CD14-positive monocyte (primary cell): ENCODE measurements at regions not wholly inside any gene's neighbourhood (a gene's known extent, or its start where the extent isn't known, plus 50 kb on each side); places are given as distances from the start of the nearest gene placed in this dataset.

ENCODE experiments used
- DNase-seq, 3 donors: peaks; one replicate each; pipeline ENCODE4 v3.0.0-alpha.2; 2011 to 2022
- H2AFZ ChIP-seq: 2 replicates; pipeline ENCODE4 v1.6.0; 2012; ENCODE audit warnings: mild to moderate bottlenecking, low read depth, low read length, inconsistent platforms; ENCODE audit not compliant: insufficient read depth, poor library complexity, severe bottlenecking
- H3K27ac ChIP-seq, 2 donors: 1 replicate in 1 of 2; 2 replicates in 1 of 2; pipeline ENCODE4 v1.5.1; 2012 to 2013; ENCODE audit warnings: low read length in 2 of 2, control low read depth in 1 of 2, inconsistent platforms in 1 of 2, low read depth in 1 of 2, mild to moderate bottlenecking in 1 of 2
- H3K27me3 ChIP-seq, 2 donors: one replicate each; pipeline versions ENCODE4 v1.6.0 to v1.6.1; 2011 to 2013; ENCODE audit warnings: low read length in 2 of 2; ENCODE audit not compliant: control insufficient read depth in 2 of 2, insufficient read depth in 2 of 2
- H3K36me3 ChIP-seq, 2 donors: replicated peaks in 1 of 2; 1 replicate in 1 of 2; 2 replicates in 1 of 2; pipeline versions ENCODE4 v1.5.1 to v1.6.1; 2012 to 2013; ENCODE audit warnings: low read length in 2 of 2, control low read depth in 1 of 2, inconsistent platforms in 1 of 2, mild to moderate bottlenecking in 1 of 2; ENCODE audit not compliant: insufficient read depth in 2 of 2, control insufficient read depth in 1 of 2
- H3K4me1 ChIP-seq, 2 donors: 1 replicate in 1 of 2; 2 replicates in 1 of 2; pipeline versions ENCODE4 v1.5.1 to v1.6.1; 2012 to 2013; ENCODE audit warnings: low read length in 2 of 2, control low read depth in 1 of 2, inconsistent platforms in 1 of 2, mild to moderate bottlenecking in 1 of 2, moderate library complexity in 1 of 2; ENCODE audit not compliant: insufficient read depth in 2 of 2, control insufficient read depth in 1 of 2
- H3K4me2 ChIP-seq: replicated peaks from 2 replicates; pipeline ENCODE3; 2012; ENCODE audit warnings: low read length, moderate library complexity, mild to moderate bottlenecking; ENCODE audit not compliant: poor library complexity, severe bottlenecking; ENCODE audit errors: extremely low read depth
- H3K4me3 ChIP-seq, 3 experiments: fragments of 200-600 bp in 1 of 3; sonication (generic) in 1 of 3; replicated peaks in 1 of 3; 1 replicate in 2 of 3; 2 replicates in 1 of 3; pipeline ENCODE4 v1.5.1; 2011 to 2013; ENCODE audit warnings: low read length in 3 of 3, mild to moderate bottlenecking in 3 of 3, control low read depth in 2 of 3, low read depth in 2 of 3, inconsistent platforms in 1 of 3, moderate library complexity in 1 of 3
- H3K79me2 ChIP-seq: 2 replicates; pipeline ENCODE4 v1.6.0; 2012; ENCODE audit warnings: mild to moderate bottlenecking, control low read depth, inconsistent platforms, low read length, moderate library complexity; ENCODE audit not compliant: insufficient read depth
- H3K9ac ChIP-seq: 2 replicates; pipeline ENCODE4 v1.6.0; 2017; ENCODE audit warnings: low read length, mild to moderate bottlenecking; ENCODE audit not compliant: insufficient read depth, poor library complexity, severe bottlenecking
- H3K9me3 ChIP-seq, 2 donors: replicated peaks in 1 of 2; 1 replicate in 1 of 2; 2 replicates in 1 of 2; pipeline versions ENCODE4 v1.5.1 to v1.6.1; 2012 to 2013; ENCODE audit warnings: low read length in 2 of 2, control low read depth in 1 of 2; ENCODE audit not compliant: control insufficient read depth in 1 of 2, insufficient read depth in 1 of 2
- H4K20me1 ChIP-seq: 2 replicates; pipeline ENCODE4 v1.6.0; 2012; ENCODE audit warnings: mild to moderate bottlenecking, low read length, control low read depth, moderate library complexity; ENCODE audit not compliant: insufficient read depth
- H3K27ac Mint-ChIP-seq, 7 donors: one replicate each; pipeline ENCODE4 v1.8.0; 2020; ENCODE audit warnings: mild to moderate bottlenecking in 7 of 7, mixed read lengths in 7 of 7, moderate library complexity in 6 of 7, inconsistent platforms in 2 of 7
- H3K27me3 Mint-ChIP-seq, 3 donors: one replicate each; pipeline ENCODE4 v1.8.0; 2021 to 2022; ENCODE audit warnings: low read depth in 3 of 3, mild to moderate bottlenecking in 3 of 3, mixed read lengths in 3 of 3, moderate library complexity in 3 of 3, inconsistent platforms in 1 of 3
- H3K36me3 Mint-ChIP-seq, 2 donors: one replicate each; pipeline ENCODE4 v1.8.0; 2020; ENCODE audit warnings: mixed read lengths in 2 of 2, inconsistent platforms in 1 of 2, mild to moderate bottlenecking in 1 of 2
- H3K4me1 Mint-ChIP-seq: one replicate; pipeline ENCODE4 v1.8.0; 2020; ENCODE audit warnings: mild to moderate bottlenecking, mixed read lengths
- H3K4me3 Mint-ChIP-seq, 2 donors: one replicate each; pipeline ENCODE4 v1.8.0; 2020; ENCODE audit warnings: mild to moderate bottlenecking in 2 of 2, mixed read lengths in 2 of 2, moderate library complexity in 1 of 2
- H3K9me3 Mint-ChIP-seq, 7 donors: one replicate each; pipeline ENCODE4 v1.8.0; 2020 to 2022; ENCODE audit warnings: mixed read lengths in 7 of 7, mild to moderate bottlenecking in 6 of 7, moderate library complexity in 6 of 7, inconsistent platforms in 2 of 7
- CTCF ChIP-seq: fragments of 200-600 bp; IDR thresholded peaks from one replicate; pipeline ENCODE4 v1.8.0; 2022; ENCODE audit warnings: antibody characterized with exemption, mild to moderate bottlenecking
- WGBS: methylation state at CpG from one replicate; pipeline ENCODE4 v1.1.5; 2013; ENCODE audit warnings: missing lambda C conversion rate; ENCODE audit not compliant: insufficient coverage; 5-methylcytosine and 5-hydroxymethylcytosine counted together
- intact Hi-C, 2 donors: fragments of 100-400 bp; cut with micrococcal nuclease; formaldehyde crosslinking; loops; one replicate each; pipeline versions ENCODE4 v1.15.0 to v1.15.1; 2023

DNA sequence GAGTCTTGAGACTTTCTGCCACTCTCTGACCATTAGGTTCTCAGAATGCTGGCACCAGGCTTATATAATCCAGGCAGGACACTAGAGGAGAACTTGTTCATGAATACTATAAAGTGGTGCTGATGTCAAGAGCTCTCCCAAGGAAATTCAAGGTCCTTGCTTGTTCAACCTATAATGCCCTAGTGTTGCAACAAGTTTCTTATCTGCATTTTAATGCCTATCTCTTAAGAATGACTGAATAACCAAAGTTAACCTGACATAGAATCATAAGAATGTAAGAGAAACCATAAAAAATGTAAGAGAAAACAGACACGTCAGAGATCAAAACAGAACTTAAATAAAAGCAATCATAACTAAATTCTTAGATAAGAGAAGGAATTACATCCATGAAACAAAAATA lies 640.8 kb upstream of the SGCD start:
- H3K27ac Mint-ChIP-seq = no peak overlapping the region
- H3K4me3 Mint-ChIP-seq = no peak overlapping the region
- H3K9me3 ChIP-seq = peaks cover 0 to 8% of the 10 kb centered on the region in 2 donors
- no peaks in the 10 kb centered on the region for H3K36me3 Mint-ChIP-seq
- H3K9me3 Mint-ChIP-seq = peaks cover 0 to 6% (median 5%) of the 10 kb centered on the region in 7 donors
- TF ChIP-seq CTCF = no peak
- WGBS = no CpG with 5 or more reads among the region's 1 CpG
- H3K4me3 ChIP-seq = no peak overlapping the region
- H3K4me2 ChIP-seq = no peak overlapping the region
- H3K9ac ChIP-seq = no peak overlapping the region
- no peaks in the 10 kb centered on the region for H4K20me1 ChIP-seq
- no peaks in the 10 kb centered on the region for H3K36me3 ChIP-seq
- no peak overlapping the region for H3K27ac ChIP-seq
- no peak for DNase-seq
- no peak overlapping the region for H2AFZ ChIP-seq
- intact Hi-C loops = no loop called here
- no peaks in the 10 kb centered on the region for H3K79me2 ChIP-seq
- no peaks in the 10 kb centered on the region for H3K27me3 Mint-ChIP-seq
- no peaks in the 10 kb centered on the region for H3K27me3 ChIP-seq
- H3K4me1 ChIP-seq = no peaks in the 10 kb centered on the region
- H3K4me1 Mint-ChIP-seq = no peaks in the 10 kb centered on the region

- no peak for TF ChIP-seq CTCF
- DNase-seq = no peak
- H4K20me1 ChIP-seq = no peaks in the 10 kb centered on the region
- no peaks in the 10 kb centered on the region for H3K4me1 ChIP-seq
- no CpG with 5 or more reads among the region's 1 CpG for whole genome bisulfite sequencing
- intact Hi-C loops = no loop called here
- H3K36me3 ChIP-seq = no peaks in the 10 kb centered on the region
- Mint-ChIP-seq H3K27me3 (no peaks in the 10 kb centered on the region), H3K4me3 (no peak overlapping the region), H3K4me1 (no peaks in the 10 kb centered on the region), H3K27ac (no peak overlapping the region), H3K9me3 (peaks cover 0 to 5% (median 2%) of the 10 kb centered on the region in 7 donors), H3K36me3 (no peaks in the 10 kb centered on the region)
- no peaks in the 10 kb centered on the region for H3K27me3 ChIP-seq
- peaks cover 0 to under 1% of the 10 kb centered on the region in 2 donors for H3K9me3 ChIP-seq
- no peak overlapping the region for H3K4me3 ChIP-seq
- no peak overlapping the region for H3K4me2 ChIP-seq
- H3K27ac ChIP-seq = no peak overlapping the region
- H2AFZ ChIP-seq = no peak overlapping the region
- H3K9ac ChIP-seq = no peak overlapping the region
- H3K79me2 ChIP-seq = no peaks in the 10 kb centered on the region
Observed at GRCh38 chr5:155689406-155689805, 637.6 kb upstream of the SGCD start.
